ENCODE measurements at regions not wholly inside any gene's neighbourhood (a gene's known extent, or its start where the extent isn't known, plus 50 kb on each side); places are given as distances from the start of the nearest gene placed in this dataset.

GRCh38 chr18:11307716-11308115 lies 158.3 kb upstream of the PIEZO2 start:
- ATAC-seq (replicated peaks in 1 of 2) (no peak), DNase-seq (no peak)
- Mint-ChIP-seq H3K36me3 (ENCODE audit: insufficient read depth in 2 of 2) (no peaks in the 10 kb centered on the region), H3K27me3 (ENCODE audit: low read depth) (no peaks in the 10 kb centered on the region), H3K27ac (no peak overlapping the region), H3K4me1 (ENCODE audit: low read depth) (peaks cover 9% of the 10 kb centered on the region), H3K9me3 (peaks cover 0 to 3% of the 10 kb centered on the region in 2 donors), H3K4me3 (no peak overlapping the region)

GRCh38 chr18:11305507-11305906 lies 156.1 kb upstream of the PIEZO2 start:
- Mint-ChIP-seq H3K9me3 (peaks cover 3 to 10% of the 10 kb centered on the region in 2 donors), H3K27ac (no peak overlapping the region), H3K36me3 (ENCODE audit: insufficient read depth in 2 of 2) (no peaks in the 10 kb centered on the region), H3K27me3 (ENCODE audit: low read depth) (no peaks in the 10 kb centered on the region), H3K4me3 (no peak overlapping the region), H3K4me1 (ENCODE audit: low read depth) (peaks cover 9% of the 10 kb centered on the region)
- DNase-seq (no peak), ATAC-seq (replicated peaks in 1 of 2) (no peak)

GRCh38 chr18:11304928-11305327 lies 155.6 kb upstream of the PIEZO2 start:
- Mint-ChIP-seq H3K9me3 (peaks cover 3 to 10% of the 10 kb centered on the region in 2 donors), H3K4me1 (ENCODE audit: low read depth) (peaks cover 9% of the 10 kb centered on the region), H3K27ac (no peak overlapping the region), H3K36me3 (ENCODE audit: insufficient read depth in 2 of 2) (no peaks in the 10 kb centered on the region), H3K4me3 (no peak overlapping the region), H3K27me3 (ENCODE audit: low read depth) (no peaks in the 10 kb centered on the region)
- ATAC-seq (replicated peaks in 1 of 2) (no peak), DNase-seq (no peak)

DNA sequence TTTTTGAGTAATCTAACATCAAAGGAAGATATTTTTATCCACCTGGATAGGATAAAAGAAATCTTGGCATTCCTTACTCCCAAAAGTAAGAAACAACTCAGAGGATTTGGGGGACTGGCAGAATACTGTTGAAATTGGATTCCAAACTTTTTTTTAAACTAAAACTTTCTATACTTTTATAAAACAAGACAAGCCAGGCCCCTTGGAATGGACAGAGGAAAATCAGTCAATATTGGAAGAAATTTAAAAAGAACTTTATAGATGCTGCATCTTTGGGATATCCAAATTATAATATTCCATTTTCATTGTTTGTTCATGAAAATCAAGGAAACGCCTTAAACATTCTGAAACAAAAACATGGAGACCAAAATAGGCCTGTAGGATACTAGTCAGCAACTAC lies 147.6 kb upstream of the PIEZO2 start:
- no peak overlapping the region for H3K27ac Mint-ChIP-seq
- no peaks in the 10 kb centered on the region for H3K4me1 Mint-ChIP-seq (ENCODE audit: low read depth)
- no peak overlapping the region for H3K4me3 Mint-ChIP-seq
- peaks cover 6 to 7% of the 10 kb centered on the region in 2 donors for H3K9me3 Mint-ChIP-seq
- H3K27me3 Mint-ChIP-seq (ENCODE audit: low read depth) = no peaks in the 10 kb centered on the region
- DNase-seq (no peak), ATAC-seq (replicated peaks in 1 of 2) (no peak)
- no peaks in the 10 kb centered on the region for H3K36me3 Mint-ChIP-seq (ENCODE audit: insufficient read depth in 2 of 2)

DNA sequence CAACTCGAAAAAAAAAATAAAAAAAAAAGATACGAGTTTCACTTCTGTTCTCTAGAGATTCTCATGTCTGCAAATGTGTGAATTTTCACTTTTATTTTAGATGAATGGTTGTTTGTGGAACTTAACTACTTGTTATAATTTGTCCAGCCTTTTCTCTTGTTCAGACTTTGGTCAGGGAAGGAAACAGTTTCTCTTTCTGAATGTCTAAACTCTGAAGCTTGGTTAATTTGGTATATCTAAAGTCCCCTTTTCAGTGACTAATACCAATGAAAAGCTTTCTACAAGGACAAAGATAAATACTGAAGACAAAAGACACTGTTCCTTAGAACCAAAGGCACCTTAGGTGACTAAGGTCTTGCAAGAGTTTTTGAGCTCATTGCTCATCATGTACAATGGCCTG lies 144.4 kb upstream of the PIEZO2 start:
- no peaks in the 10 kb centered on the region for H3K9me3 Mint-ChIP-seq
- no peak for DNase-seq
- no peaks in the 10 kb centered on the region for H3K36me3 Mint-ChIP-seq (ENCODE audit: insufficient read depth in 2 of 2)
- H3K4me1 Mint-ChIP-seq (ENCODE audit: low read depth) = no peaks in the 10 kb centered on the region
- no peak overlapping the region for H3K27ac Mint-ChIP-seq
- no peaks in the 10 kb centered on the region for H3K27me3 Mint-ChIP-seq (ENCODE audit: low read depth)
- no peak overlapping the region for H3K4me3 Mint-ChIP-seq
- no peak for ATAC-seq (replicated peaks in 1 of 2)

DNA sequence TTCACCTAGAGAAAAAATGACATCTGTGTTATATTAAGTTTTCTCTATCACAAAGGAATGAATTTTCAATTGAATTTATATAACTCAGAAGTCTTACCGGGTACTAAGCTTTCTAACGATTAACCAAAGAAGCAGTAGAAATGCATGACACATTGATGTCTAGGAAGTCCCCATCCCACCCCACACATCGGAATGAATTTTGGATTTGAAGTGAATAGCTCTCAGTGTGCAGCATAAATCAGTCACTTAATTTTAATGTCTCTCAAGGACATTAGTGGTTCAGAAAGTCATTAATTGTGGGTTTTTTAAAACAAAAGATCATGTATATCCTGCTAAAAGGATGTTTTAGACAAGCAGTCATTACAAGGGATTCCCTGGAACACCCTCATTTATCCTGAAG lies 141.4 kb upstream of the PIEZO2 start:
- no peak for DNase-seq
- H3K4me3 Mint-ChIP-seq = no peak overlapping the region
- no peaks in the 10 kb centered on the region for H3K9me3 Mint-ChIP-seq
- H3K4me1 Mint-ChIP-seq (ENCODE audit: low read depth) = no peaks in the 10 kb centered on the region
- no peak overlapping the region for H3K27ac Mint-ChIP-seq
- H3K36me3 Mint-ChIP-seq (ENCODE audit: insufficient read depth in 2 of 2) = no peaks in the 10 kb centered on the region
- no peaks in the 10 kb centered on the region for H3K27me3 Mint-ChIP-seq (ENCODE audit: low read depth)
- no peak for ATAC-seq (replicated peaks in 1 of 2)

DNA sequence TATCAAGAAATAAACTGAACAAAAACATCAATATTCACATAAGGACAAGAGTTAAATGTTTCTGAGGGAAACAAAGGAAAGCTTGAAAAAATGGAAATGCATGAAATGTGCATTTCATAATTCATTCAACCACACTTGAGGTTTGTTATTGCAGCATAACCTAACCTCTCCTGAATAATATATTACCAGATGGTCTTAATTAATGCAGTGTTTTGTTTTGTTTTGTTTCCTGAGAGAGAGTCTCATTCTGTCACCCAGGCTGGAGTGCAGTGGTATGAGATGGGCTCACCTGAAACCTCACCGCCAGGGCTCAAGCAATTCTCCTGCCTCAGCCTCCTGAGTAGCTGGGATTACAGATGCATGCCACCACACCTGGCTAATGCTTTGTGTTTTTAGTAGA lies 139.9 kb upstream of the PIEZO2 start:
- no peaks in the 10 kb centered on the region for H3K27me3 Mint-ChIP-seq (ENCODE audit: low read depth)
- ATAC-seq (replicated peaks in 1 of 2) = no peak
- H3K4me1 Mint-ChIP-seq (ENCODE audit: low read depth) = no peaks in the 10 kb centered on the region
- no peaks in the 10 kb centered on the region for H3K36me3 Mint-ChIP-seq (ENCODE audit: insufficient read depth in 2 of 2)
- no peak overlapping the region for H3K4me3 Mint-ChIP-seq
- DNase-seq = no peak
- H3K9me3 Mint-ChIP-seq = no peaks in the 10 kb centered on the region
- H3K27ac Mint-ChIP-seq = no peak overlapping the region

GRCh38 chr18:11288401-11288800 lies 139.0 kb upstream of the PIEZO2 start:
- no peak for DNase-seq
- Mint-ChIP-seq H3K27ac (no peak overlapping the region), H3K4me3 (no peak overlapping the region), H3K36me3 (ENCODE audit: insufficient read depth in 2 of 2) (no peaks in the 10 kb centered on the region), H3K4me1 (ENCODE audit: low read depth) (no peaks in the 10 kb centered on the region), H3K9me3 (no peaks in the 10 kb centered on the region), H3K27me3 (ENCODE audit: low read depth) (no peaks in the 10 kb centered on the region)
- ATAC-seq (replicated peaks in 1 of 2) = no peak

GRCh38 chr18:11286431-11286830 lies 137.1 kb upstream of the PIEZO2 start:
- no peak overlapping the region for H3K4me3 Mint-ChIP-seq
- H3K9me3 Mint-ChIP-seq = no peaks in the 10 kb centered on the region
- no peaks in the 10 kb centered on the region for H3K27me3 Mint-ChIP-seq (ENCODE audit: low read depth)
- DNase-seq (no peak), ATAC-seq (replicated peaks in 1 of 2) (no peak)
- H3K27ac Mint-ChIP-seq = no peak overlapping the region
- H3K36me3 Mint-ChIP-seq (ENCODE audit: insufficient read depth in 2 of 2) = no peaks in the 10 kb centered on the region
- no peaks in the 10 kb centered on the region for H3K4me1 Mint-ChIP-seq (ENCODE audit: low read depth)

GRCh38 chr18:11284811-11285210 lies 135.4 kb upstream of the PIEZO2 start:
- no peaks in the 10 kb centered on the region for H3K4me1 Mint-ChIP-seq (ENCODE audit: low read depth)
- H3K36me3 Mint-ChIP-seq (ENCODE audit: insufficient read depth in 2 of 2) = no peaks in the 10 kb centered on the region
- no peaks in the 10 kb centered on the region for H3K27me3 Mint-ChIP-seq (ENCODE audit: low read depth)
- H3K4me3 Mint-ChIP-seq = no peak overlapping the region
- no peak for DNase-seq
- no peak overlapping the region for H3K27ac Mint-ChIP-seq
- ATAC-seq (replicated peaks in 1 of 2) = no peak
- H3K9me3 Mint-ChIP-seq = no peaks in the 10 kb centered on the region

- DNase-seq (no peak), ATAC-seq (replicated peaks in 1 of 2) (no peak)
- H3K36me3 Mint-ChIP-seq (ENCODE audit: insufficient read depth in 2 of 2) = no peaks in the 10 kb centered on the region
- H3K4me1 Mint-ChIP-seq (ENCODE audit: low read depth) = no peaks in the 10 kb centered on the region
- H3K4me3 Mint-ChIP-seq = no peak overlapping the region
- H3K9me3 Mint-ChIP-seq = no peaks in the 10 kb centered on the region
- no peaks in the 10 kb centered on the region for H3K27me3 Mint-ChIP-seq (ENCODE audit: low read depth)
- no peak overlapping the region for H3K27ac Mint-ChIP-seq
Measured at GRCh38 chr18:11284349-11284748, 135.0 kb upstream of the PIEZO2 start.

DNA sequence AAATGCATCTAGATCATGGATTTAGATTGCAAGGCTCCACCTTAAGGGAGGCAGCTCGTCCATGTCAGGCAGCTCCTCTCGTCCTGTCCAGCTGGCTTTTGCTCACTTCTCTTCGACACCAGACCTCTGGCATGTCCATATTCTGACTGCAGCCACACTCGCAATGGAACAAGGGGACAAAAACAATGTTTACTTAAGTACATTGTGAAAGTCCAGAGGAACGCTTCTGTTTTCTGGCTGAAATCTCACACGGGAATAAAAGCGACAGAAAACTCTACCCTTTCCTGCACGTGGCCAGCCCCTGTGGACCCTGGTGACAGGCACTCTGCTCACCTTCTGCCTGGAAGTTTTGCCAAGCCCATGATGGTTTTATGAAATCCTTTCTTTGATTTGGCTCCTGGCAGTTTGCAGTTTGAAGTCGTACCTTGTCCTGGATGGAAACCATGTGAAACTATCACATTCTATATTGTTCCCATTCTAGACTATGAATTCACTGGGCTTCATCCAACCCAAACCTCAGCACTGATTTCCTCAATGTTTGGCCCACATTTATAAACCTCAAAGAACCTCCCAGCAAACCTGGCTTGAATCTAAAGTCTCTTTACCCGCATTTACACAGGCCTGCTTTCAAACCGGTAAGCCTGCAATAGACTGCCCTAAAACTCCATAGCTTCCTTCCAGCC lies 134.3 kb upstream of the PIEZO2 start:
- H3K4me3 Mint-ChIP-seq = no peak overlapping the region
- no peaks in the 10 kb centered on the region for H3K9me3 Mint-ChIP-seq
- no peaks in the 10 kb centered on the region for H3K36me3 Mint-ChIP-seq (ENCODE audit: insufficient read depth in 2 of 2)
- ATAC-seq (replicated peaks in 1 of 2) (no peak), DNase-seq (no peak)
- no peak overlapping the region for H3K27ac Mint-ChIP-seq
- H3K27me3 Mint-ChIP-seq (ENCODE audit: low read depth) = no peaks in the 10 kb centered on the region
- H3K4me1 Mint-ChIP-seq (ENCODE audit: low read depth) = no peaks in the 10 kb centered on the region

GRCh38 chr18:11279461-11279860 lies 130.1 kb upstream of the PIEZO2 start:
- Mint-ChIP-seq H3K27ac (no peak overlapping the region), H3K36me3 (ENCODE audit: insufficient read depth in 2 of 2) (no peaks in the 10 kb centered on the region), H3K4me3 (no peak overlapping the region), H3K27me3 (ENCODE audit: low read depth) (no peaks in the 10 kb centered on the region), H3K9me3 (no peaks in the 10 kb centered on the region), H3K4me1 (ENCODE audit: low read depth) (no peaks in the 10 kb centered on the region)
- ATAC-seq (replicated peaks in 1 of 2) = no peak
- no peak for DNase-seq

DNA sequence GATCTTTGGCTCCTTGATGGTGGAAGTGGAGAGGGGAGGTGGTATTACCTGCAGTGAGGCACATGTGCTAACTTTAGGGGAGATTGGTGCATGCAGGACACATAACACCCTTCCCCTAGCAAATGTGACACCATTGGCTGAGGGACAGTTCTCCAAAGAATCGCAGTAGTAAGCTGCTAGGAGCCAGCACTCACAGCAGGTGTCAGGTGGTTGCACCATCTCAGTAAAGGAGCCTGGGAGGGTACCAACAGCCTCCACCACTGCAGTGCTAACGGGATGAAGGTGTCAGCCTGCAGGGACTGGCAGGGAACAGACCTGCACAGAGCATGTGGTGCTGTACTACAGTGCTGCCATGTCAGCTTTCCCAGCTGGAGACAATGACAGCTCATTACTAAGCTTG lies 127.3 kb upstream of the PIEZO2 start:
- Mint-ChIP-seq H3K36me3 (ENCODE audit: insufficient read depth in 2 of 2) (no peaks in the 10 kb centered on the region), H3K27ac (no peak overlapping the region), H3K9me3 (no peaks in the 10 kb centered on the region), H3K4me3 (no peak overlapping the region), H3K4me1 (ENCODE audit: low read depth) (no peaks in the 10 kb centered on the region), H3K27me3 (ENCODE audit: low read depth) (no peaks in the 10 kb centered on the region)
- ATAC-seq (replicated peaks in 1 of 2) (no peak), DNase-seq (no peak)

Measured in activated T-cell treated with anti-CD3 and anti-CD28 coated beads, Interleukin-2, amount 50 U/mL, for 72 hours (primary cell).